HG03159 (cell line): ENCODE measurements at regions not wholly inside any gene's neighbourhood (a gene's known extent, or its start where the extent isn't known, plus 50 kb on each side); places are given as distances from the start of the nearest gene placed in this dataset.

Experiments
- ATAC-seq: cut with Tn5 transposase; IDR thresholded peaks from one replicate; pipeline ENCODE4 v1.9.1; 2021; ENCODE audit warnings: mild to moderate bottlenecking, moderate library complexity; ENCODE audit not compliant: unreplicated experiment

DNA sequence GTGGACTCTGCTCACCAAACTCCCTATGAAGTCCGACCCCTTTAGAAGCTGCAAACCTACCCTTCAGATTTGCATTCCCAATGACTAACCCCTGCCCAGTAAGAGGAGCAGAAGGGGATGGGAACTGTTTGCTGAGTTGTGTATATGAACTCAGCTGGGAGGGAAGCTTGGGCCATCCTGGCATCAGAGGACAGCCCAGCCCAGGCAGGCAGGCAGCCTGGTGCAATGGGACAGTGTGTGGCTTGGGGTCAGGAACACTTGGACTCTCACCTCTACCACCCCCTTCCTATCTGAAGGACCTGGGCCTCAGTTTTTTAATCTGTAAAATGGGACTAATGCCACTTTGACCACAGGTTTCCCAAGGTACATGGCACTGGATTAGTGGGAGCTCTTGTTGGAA is 147.4 kb upstream of the GPR26 start:
- ATAC-seq = no peak

DNA sequence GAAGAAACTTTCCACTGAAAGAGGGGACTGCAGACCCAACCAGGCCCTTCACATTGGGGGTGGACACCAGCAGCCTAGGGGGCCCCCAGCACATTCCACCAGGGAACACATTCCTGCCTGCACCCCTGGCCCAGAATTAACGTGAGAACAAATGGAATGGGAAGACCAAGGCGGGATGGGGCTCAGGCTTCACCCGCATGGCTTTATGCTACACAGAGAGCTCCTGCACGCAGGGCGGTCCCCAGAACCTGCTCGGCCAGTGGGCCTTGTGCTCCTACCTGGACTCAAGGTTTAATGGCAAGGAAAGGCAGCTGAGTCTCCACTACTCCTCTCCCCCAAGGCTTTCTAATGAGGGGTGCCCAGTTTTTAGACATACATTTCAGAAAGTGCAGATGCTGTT is 146.3 kb upstream of the GPR26 start:
- no peak for ATAC-seq

DNA sequence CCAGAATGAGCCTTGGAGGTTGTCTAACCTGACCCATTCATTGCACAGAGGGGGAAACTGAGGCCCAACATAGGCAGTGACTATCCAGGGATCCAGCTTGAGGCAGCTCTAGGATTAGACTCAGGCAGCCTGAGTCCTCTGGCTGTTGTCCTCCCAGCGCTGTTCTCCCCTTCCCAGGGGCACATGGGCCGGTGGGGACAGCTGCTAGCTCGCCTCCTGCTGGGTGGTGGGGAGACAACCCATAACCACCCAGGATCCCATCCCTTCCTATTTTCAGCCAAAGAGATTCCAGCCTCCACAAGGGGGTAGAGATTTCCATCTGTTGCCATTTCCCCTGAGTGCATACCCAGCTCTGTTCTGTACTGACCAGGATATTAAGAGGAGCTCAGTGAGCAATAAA is 145.1 kb upstream of the GPR26 start:
- no peak for ATAC-seq

DNA sequence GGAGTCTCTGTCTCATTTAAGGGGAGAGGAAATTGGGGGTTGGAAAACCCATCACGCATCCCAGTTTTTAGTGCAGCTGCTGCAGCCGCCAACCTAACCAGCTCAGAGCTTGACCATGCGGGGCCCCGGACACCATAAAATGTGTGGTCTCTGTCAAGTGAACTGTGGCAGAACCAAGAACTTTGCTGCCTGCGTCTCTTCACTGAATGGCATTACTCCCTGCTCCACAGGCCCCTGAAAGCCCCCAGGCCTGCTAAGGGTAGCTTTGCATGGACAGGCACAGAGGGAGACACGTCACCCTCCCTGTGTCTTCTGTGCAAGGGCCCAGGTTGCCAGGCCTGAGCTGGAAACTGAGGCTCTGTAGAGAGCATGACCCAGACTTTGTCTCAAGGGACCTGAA is 144.6 kb upstream of the GPR26 start:
- no peak for ATAC-seq

DNA sequence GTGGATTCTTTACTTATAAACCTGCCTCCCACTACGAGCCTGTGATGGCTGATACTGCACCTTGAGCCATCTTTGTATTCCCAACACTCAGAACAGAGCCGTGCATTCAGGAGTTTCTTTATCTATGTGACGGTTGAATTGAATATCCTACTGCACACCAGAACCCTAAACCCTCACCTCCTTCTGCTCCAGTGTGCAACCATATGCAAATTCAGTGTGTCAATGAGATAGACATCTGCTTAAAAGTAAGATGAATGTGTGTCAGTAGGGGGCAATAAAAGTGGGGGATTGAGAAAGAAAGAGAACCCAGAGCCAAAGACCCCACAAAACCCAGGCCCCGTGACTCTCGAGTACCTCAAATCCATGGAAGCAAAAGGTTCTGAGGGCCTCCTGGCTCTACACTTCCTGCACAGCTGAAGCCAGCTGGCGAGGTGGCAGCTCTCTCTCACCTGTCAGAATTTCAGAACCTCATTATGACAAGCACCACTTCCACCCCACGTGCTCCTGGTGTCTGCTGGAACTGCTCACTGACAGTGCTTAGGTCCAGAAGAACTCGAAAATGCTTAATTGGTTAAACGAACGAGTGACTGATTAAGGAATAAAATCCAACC is 143.3 kb upstream of the GPR26 start:
- no peak for ATAC-seq

DNA sequence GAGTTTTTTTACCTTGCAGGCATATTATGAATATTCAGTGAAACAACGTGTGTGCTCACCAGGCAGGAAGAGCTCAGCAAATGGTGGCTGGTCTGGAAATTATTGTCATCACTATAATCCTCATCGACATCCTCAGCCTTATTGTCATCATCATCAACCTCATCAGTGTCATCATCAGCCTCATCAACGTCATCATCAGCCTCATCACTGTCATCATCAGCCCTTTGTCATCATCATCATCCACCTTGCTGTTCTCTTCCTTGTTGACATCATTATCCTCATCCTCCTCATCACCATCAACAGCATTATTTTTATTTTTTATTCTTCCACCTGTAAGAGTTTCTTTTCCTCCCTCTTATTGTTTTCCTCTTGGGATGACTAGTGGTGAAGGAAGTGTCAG is 142.3 kb upstream of the GPR26 start:
- ATAC-seq = no peak

DNA sequence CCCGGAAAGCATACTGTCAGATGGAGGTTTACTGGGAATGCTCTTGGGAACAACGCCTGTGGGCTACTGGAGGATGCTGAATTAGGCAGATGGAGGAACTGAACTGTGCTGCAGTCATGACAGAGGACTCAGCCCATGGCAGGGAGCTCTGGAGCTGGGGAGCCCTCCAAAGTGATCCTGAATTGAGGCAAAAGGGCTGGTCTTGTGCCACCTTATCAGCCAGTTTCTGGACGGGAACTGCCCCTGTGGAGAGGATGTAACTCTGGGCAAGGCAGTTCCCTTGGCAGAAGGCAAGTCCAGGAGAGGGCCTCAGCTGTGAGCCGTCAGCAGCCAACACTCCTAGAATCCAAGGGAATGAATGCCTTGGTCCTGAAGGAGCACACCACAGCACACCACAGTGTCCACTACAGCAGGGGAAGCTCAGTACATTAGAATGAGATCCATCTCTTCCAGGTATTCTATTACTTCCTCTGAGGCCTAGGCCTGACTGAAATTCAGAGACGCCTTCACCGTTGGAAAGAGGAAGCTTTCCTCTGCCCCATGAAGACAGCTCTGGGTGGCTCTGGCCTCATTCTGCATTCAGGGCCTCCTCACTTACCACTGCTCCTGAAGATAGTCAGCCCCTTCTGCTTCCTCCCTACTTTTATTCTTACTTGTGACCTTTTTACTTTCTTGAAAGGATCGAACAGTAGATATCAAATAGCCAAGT is 139.6 kb upstream of the GPR26 start:
- no peak for ATAC-seq

DNA sequence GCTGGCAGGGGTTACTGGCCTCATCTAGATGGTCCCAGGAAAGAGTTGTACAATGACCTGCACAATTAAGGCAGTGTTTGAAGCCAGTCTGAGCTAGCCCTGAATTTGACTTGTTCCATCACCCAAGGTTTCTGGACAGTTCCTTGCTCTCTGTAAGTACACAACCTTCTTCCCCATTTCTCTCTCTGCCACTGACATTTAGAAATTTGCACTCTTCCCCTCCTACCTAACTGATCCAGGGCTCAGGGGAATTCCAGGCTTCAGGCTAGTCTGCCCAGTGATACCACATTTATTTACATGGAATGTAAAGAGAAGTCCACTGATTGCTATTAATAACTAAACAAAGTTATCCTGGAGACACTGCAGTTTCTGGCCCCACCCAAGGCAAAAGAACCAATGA is 139.0 kb upstream of the GPR26 start:
- no peak for ATAC-seq

DNA sequence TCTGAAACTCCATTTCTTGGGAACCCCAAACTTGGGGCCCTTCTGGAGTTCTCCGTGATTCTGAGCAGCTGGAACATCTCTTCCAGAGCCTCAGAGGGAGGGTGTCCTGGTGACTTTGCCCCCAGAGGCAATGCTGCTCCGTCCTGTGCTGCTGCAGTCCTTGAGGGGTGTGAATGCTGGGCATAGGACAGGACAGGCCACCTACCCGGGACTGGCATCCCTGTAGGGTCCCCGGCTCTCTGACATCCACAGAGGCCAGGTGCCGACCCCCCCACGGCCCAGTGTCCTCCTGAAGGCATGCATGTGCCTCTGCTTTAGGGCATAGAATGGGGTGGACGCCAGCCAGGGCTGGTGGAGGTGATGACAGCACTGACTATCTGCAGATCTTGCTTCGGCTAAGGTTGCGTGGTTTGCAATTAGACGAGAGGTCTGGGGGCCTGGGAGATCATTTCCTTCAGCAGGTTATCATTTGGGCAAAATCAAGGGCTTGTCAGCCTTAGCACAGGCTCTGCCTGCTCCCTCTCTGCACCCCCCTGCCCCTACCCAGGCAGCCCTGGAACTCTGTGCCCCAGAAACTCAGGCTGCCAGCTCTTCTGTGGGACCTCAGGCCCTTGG is 136.9 kb upstream of the GPR26 start:
- ATAC-seq = no peak

DNA sequence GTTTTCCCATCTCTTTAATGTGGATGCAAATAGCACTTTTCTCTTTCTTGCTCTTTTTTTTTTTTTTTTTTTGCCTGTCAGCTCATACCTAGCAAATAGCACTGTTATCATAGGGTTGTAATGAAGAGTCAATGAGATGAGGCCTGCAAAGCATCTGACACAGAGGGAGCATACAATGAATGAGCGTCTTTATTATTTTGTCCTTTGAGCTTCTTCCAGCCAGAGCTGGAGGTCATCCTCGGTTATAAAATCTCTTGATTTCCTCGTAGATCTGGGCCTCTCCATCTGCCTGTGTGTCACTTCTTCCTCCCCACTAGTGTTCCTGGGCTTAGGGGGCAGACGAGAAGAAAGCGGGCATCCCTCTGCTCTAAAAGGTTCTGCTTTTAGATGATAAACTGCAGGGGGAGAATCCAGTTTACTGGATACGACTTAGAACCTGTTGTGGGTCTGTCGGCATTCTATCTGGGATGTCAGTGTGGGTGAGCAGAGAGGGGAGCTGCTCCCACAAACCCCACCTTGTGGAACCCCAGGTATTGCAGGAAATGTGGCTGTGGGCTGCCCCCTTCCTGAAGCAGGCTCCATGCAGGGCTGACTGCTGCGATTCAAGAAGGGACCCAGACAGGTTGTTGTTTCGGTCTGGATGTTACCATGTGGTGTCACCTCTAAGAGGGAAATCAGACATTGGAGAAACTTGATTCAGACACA is 135.8 kb upstream of the GPR26 start:
- ATAC-seq = no peak

DNA sequence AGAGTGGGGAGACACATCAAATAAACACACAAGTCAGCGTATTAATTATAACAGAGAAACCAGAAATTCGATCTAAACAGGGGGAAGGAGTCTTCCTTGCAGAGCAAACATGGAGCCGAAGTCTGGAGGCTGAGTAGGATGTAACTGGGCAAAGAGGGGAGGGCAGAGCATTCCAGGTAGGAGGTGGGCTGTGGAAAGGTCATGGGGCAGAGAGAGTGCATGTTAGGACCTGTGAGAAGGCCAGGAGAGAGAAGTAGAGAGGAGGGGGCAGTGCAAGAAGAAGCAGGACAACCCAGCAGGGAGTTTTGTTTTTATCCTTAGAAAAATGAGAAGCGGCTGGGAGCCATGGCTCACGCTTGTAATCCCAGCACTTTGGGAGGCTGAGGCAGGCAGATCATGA is 130.8 kb upstream of the GPR26 start:
- ATAC-seq = no peak

DNA sequence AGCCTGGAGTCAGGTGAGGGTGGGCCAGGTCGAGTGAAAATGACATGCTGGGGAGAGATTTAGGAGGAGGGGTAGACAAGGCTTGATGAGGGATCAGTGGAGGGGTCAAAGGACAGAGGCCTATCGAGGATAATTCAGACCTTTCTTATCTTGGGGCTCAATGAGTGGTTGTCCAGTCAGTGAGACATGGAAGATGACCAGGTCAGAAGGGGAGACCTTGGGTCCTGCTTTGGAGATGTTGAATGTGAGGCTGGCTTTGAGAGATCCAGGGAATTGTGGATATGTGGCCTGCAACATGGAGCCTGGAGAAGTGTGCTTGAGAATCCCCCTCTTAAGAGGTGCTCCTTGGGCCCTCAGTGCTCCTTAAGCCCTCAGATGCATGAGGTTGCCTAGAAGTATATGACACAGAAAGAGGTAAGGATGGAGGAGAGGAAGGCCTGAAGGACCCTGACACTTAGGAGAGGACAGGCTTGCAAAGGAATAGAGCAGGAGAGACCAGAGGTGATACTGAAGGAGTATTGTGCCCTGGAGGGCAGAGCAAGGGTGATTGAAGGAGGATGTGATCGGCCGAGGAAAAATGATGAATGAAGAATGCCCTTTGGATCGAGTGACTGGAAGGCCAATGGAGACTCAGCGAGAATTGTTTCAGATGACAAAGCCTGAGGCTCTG is 129.8 kb upstream of the GPR26 start:
- no peak for ATAC-seq

DNA sequence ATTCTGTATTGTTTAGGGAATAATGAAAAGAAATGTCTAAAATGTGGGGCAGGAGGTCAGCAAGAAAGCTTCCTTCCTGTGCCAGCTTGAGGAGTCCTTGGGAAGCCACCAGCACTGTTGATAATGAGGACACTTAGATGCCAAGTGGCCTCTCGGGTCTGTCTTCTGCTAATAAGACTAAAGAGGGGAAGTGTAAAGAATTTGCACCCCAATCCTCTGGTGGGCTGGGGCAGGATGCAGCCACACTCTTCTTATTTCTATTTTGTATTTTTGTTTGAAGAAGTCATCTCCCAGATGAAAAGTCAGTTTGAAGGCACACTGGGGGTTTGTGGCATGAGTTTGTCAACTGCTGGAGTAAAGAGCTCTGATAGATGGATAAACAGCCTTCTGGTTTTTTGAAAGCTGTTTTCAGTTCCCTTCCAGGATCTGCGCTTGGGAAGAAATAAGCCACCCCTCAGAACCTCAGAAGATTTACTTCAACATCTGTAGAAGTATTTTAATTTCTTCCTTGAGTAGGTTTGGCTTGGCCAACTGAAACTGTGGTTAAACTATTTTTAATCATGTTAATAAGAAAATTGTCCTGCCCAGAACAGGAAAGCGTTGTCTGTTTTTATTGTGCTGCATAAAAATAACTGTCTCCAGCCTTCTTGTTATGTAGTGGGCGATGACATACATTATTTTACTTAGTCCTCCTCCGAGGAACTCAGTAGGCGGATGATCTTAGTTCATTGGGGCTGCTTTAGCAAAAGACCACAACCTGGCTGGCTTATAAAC is 128.8 kb upstream of the GPR26 start:
- no peak for ATAC-seq

DNA sequence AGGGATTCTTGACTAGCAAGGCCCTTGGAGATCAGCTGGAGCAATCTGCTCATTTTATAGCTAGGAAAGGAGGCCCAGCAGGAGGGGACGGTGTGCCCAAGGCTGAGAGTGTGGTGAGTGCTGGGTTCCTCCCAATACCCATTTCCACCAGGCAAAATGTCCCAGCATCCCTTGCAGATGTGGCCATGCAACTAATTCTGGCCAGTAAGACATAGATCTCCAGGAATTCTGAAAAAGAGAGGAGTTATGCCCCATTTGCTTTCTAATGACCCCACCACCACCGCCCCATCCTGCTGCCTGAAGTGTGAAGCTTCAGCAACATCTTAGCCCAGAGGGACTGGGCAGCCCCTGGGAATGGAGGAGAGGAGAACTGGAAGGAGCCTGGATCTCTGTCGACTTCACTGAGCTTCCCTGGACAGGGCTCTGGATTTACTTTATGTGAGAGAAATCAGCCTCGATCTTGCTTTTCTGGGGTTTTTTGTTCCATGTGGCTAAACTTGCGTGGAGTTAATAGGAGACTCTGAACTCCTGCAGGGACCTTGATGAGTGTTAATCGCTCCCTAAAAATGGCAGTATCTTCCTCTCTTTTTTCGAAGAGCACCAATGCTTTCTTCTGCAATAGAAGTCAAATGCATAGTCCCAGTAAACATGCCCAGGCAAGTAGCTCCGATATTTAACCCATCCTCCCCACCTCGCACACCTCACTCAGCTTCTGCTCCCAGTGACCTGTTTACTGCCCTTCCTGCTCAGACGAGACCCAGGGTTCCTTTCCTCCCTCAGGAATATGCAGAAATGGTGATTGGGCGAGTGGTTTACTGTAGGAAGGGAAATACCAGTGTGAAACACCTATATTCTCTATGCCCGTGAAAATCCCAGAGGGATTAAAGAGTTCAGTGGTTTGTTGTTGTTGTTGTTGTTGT is 127.5 kb upstream of the GPR26 start:
- no peak for ATAC-seq

DNA sequence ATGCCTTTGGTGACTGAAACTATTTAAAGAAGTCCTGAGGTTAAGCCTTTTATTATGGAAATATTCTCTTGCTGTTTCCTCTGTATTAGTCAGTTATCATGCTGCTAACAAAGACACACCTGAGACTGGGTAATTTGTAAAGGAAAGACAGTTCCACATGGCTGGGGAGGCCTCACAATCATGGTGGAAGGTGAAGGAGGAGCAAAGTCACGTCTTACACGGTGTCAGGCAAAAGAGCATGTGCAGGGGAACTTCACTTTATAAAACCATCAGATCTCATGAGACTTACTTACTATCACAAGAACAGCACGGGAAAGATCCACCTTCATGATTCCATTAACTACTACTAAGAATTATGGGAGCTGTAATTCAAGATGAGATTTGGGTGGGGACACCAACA is 121.2 kb upstream of the GPR26 start:
- ATAC-seq = no peak

DNA sequence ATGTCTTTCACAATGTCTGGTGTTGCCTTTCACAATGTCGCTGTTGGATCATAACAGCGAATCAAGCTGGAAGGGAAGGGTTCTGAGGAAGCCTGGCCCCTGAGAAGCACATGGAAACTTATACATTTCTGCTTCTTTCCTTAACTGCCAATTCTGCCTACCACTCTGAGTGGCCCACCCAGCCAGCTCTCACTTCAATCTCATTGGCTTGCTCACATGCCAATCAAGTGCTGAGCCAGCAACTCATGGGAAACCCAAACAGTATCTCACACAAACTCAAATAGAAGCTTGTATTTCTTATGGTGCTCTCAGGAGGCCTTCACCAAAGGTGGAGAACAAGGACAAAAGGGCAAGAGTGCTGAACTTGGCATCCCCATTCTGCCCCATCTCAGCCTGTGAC is 117.4 kb upstream of the GPR26 start:
- ATAC-seq = no peak

DNA sequence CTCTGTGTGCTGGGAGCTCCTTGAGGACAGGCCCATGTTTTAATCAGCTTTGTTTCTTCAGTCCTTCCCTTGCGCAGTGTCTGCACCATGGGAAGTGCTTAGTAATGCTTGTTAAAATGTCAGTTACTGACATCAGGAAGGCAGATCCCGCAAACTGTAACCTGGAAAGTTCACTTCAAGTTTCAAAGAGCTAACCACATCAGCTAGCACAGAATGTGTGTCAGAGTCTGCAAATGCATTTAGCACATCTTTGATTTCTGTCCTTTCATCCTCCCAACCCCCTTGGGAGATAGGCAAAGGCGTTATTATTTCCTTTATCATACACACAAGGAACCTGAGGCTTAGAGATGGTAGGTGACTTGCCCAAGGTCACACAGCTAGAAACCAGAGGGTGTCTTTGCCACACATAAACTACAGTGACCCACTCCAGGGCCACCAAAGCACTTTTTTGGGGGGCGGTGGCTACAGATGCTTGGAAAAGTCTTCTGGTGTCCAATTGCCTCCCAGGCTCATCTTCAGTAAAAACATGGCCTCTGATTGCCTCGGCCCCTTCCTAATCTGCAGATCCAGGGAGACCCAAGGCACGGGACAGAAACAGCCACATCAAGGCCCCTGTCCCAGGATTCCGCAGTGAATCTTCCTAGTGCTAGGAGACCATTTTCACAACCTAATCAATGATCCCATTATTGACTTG is 116.2 kb upstream of the GPR26 start:
- no peak for ATAC-seq

DNA sequence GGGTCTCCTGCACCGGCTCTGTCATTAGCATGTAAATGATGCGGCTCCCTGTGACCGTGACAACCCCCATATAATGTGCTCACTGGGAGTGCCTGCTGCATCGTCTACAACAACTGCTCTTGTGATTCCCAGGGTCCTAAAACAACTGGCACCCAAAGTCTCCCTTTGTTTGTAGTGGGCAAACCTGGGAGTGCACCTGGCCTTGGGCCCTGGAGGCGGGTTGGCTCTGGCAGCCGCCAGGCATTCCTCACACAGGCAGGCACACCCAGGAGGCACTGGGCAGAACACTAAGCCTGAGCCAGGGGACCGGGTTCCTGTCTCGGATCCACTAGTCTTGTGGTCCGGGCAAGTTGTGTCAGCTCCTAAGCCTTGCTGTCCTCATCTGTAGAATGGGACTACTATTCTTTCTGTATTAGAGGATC is 115.5 kb upstream of the GPR26 start:
- no peak for ATAC-seq

DNA sequence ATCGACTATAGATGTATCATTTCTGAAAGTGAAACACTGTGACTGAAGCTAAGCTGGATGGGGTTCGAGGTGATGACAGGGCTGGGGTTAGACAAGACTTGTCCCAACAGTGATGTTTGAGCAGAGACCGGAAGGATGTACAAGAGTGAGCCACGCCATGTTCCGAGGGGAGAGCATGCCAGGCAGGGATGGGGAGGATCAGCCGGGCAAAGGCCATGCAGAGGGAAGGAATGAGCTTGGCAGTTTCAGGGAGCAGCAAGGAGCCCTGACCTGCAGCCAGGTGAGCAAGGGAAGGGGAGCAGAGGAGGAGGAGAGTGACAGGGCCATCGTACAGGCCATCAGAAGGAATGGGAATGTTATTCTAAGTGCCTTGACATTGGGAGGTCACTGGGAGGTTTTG is 114.9 kb upstream of the GPR26 start:
- no peak for ATAC-seq
